ENCODE measurements at regions not wholly inside any gene's neighbourhood (a gene's known extent, or its start where the extent isn't known, plus 50 kb on each side); places are given as distances from the start of the nearest gene placed in this dataset.

GRCh38 chr6:18893540-18894269 is 506.6 kb downstream of the RNF144B start (continued):
- TF ChIP-seq ZNF407 (IDR thresholded peaks at IDR 0.05; ENCODE audit: low read depth) (no peak), ARID3A (IDR thresholded peaks at IDR 0.05; ENCODE audit: borderline replicate concordance, low read depth, low read length) (no peak), MED1 (CRISPR knock-in tag; IDR thresholded peaks at IDR 0.05; ENCODE audit: borderline replicate concordance) (no peak), BRF2 (IDR thresholded peaks at IDR 0.05; ENCODE audit: borderline replicate concordance, insufficient read depth, insufficient read length) (no peak), FOS (IDR thresholded peaks at IDR 0.05; ENCODE audit: extremely low read depth, insufficient read length) (no peak), FOXK2 (conservative IDR thresholded peaks at IDR 0.05 in 1 of 2, IDR thresholded peaks at IDR 0.05 in 1 of 2; ENCODE audit: low read depth in 2 of 2) (no peak), SMAD2 (IDR thresholded peaks at IDR 0.05; ENCODE audit: low read depth, low read length) (no peak), SP2 (IDR thresholded peaks at IDR 0.05; ENCODE audit: extremely low read depth, low read depth, low read length, poor library complexity, severe bottlenecking) (no peak)
